Thoracic aorta (tissue), 2 donors: ENCODE measurements at regions not wholly inside any gene's neighbourhood (a gene's known extent, or its start where the extent isn't known, plus 50 kb on each side); places are given as distances from the start of the nearest gene placed in this dataset.

Experiments used
- ATAC-seq: fragments of 150-250 bp; one replicate; pipeline ENCODE4 v1.8.0; 2017; ENCODE audit warnings: low read depth; ENCODE audit not compliant: insufficient number of reproducible peaks, low FRiP score
- DNase-seq: peaks from one replicate; pipeline ENCODE4 v3.0.0-alpha.2; 2020; ENCODE audit warnings: low spot score
- H3K27ac ChIP-seq, 2 donors: fragments of 200-600 bp; sonication (generic); 1 replicate in 1 of 2; 2 replicates in 1 of 2; pipeline ENCODE4 v1.5.1; 2016; ENCODE audit warnings: mild to moderate bottlenecking in 2 of 2, moderate library complexity in 2 of 2
- H3K27me3 ChIP-seq: fragments of 200-600 bp; sonication (generic); replicated peaks from 2 replicates; pipeline ENCODE4 v1.6.0; 2016; ENCODE audit warnings: mild to moderate bottlenecking; ENCODE audit not compliant: insufficient read depth
- H3K36me3 ChIP-seq: fragments of 200-600 bp; sonication (generic); one replicate; pipeline ENCODE4 v1.5.1; 2016
- H3K4me1 ChIP-seq, 2 donors: fragments of 200-600 bp; sonication (generic); 1 replicate in 1 of 2; 2 replicates in 1 of 2; pipeline versions ENCODE4 v1.5.1 to v1.6.0; 2016; ENCODE audit warnings: low read depth in 2 of 2, mild to moderate bottlenecking in 1 of 2; ENCODE audit not compliant: control insufficient read depth in 1 of 2
- H3K4me3 ChIP-seq: fragments of 200-600 bp; sonication (generic); 2 replicates; pipeline ENCODE4 v1.5.1; 2016; ENCODE audit warnings: mild to moderate bottlenecking
- H3K9me3 ChIP-seq: fragments of 200-600 bp; sonication (generic); 2 replicates; pipeline ENCODE4 v1.5.1; 2016
- TF ChIP-seq, protein P1 (sequence below): fragments of 200-600 bp; sonication (generic); IDR thresholded peaks from one replicate; pipeline ENCODE4 v1.5.1; 2019; ENCODE audit warnings: antibody characterized with exemption

- Histone ChIP-seq H3K9me3 (no peaks in the 10 kb centered on the region), H3K4me1 (peaks cover 0 to 4% of the 10 kb centered on the region in 2 donors), H3K27ac (no peak overlapping the region), H3K4me3 (no peak overlapping the region), H3K36me3 (no peaks in the 10 kb centered on the region), H3K27me3 (no peaks in the 10 kb centered on the region)
- DNase-seq: no peak
- no peak for ATAC-seq
- TF ChIP-seq, protein P1, sequence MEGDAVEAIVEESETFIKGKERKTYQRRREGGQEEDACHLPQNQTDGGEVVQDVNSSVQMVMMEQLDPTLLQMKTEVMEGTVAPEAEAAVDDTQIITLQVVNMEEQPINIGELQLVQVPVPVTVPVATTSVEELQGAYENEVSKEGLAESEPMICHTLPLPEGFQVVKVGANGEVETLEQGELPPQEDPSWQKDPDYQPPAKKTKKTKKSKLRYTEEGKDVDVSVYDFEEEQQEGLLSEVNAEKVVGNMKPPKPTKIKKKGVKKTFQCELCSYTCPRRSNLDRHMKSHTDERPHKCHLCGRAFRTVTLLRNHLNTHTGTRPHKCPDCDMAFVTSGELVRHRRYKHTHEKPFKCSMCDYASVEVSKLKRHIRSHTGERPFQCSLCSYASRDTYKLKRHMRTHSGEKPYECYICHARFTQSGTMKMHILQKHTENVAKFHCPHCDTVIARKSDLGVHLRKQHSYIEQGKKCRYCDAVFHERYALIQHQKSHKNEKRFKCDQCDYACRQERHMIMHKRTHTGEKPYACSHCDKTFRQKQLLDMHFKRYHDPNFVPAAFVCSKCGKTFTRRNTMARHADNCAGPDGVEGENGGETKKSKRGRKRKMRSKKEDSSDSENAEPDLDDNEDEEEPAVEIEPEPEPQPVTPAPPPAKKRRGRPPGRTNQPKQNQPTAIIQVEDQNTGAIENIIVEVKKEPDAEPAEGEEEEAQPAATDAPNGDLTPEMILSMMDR: no peak
Measured at GRCh38 chr2:145626301-145626700, 1106.4 kb upstream of the ZEB2 start.

DNA sequence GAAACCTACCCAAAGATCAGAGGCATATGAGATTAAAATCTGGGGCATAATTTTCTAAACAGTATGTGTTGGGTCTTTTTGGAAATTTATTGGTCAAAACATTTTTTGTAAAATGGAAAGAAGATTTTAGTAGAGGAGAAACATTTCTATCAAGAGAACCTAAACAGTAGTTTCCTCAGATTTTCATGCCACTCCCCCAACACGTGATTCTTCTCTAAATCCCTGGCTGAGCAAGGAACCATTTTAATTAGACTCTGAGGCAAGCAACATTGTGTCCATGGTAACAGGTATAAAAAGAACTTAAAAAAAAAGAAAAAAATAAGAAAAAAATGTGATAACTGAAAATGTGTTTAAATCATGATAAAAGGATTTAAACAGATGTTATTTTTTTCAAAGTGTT, 1105.2 kb upstream of the ZEB2 start:
- ATAC-seq (no peak), DNase-seq (no peak)
- TF ChIP-seq, protein P1: no peak
- no peak overlapping the region for H3K4me3 ChIP-seq
- H3K9me3 ChIP-seq: no peaks in the 10 kb centered on the region
- no peak overlapping the region for H3K27ac ChIP-seq
- no peaks in the 10 kb centered on the region for H3K36me3 ChIP-seq
- H3K27me3 ChIP-seq: no peaks in the 10 kb centered on the region
- peaks cover 0 to 4% of the 10 kb centered on the region in 2 donors for H3K4me1 ChIP-seq

GRCh38 chr2:145623136-145623535, 1103.2 kb upstream of the ZEB2 start:
- H3K27me3 ChIP-seq: no peaks in the 10 kb centered on the region
- TF ChIP-seq, protein P1: no peak
- H3K36me3 ChIP-seq: no peaks in the 10 kb centered on the region
- DNase-seq (no peak), ATAC-seq (no peak)
- no peaks in the 10 kb centered on the region for H3K9me3 ChIP-seq
- H3K4me3 ChIP-seq: no peak overlapping the region
- no peak overlapping the region for H3K27ac ChIP-seq
- H3K4me1 ChIP-seq: peaks cover 0 to 4% of the 10 kb centered on the region in 2 donors

DNA sequence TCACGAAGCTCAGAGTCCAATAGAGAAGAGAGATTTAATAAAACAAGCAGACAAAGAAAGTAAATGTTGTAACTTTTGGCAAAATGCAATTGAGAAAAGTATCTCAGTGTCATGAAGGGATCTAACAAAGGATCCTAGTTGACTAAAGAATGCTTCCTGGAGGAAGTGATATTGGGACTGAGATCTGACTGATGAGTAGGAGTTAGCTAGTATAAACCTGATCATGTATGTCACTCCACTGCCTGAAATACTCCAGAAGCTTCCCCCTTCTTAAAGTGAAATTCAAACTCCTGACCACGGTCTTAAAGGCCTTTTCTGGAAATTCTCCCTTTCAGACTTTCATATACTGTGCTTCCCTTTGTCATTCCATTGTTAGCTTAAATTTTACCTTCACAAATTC, 1102.4 kb upstream of the ZEB2 start:
- Histone ChIP-seq H3K9me3 (no peaks in the 10 kb centered on the region), H3K27me3 (no peaks in the 10 kb centered on the region), H3K4me3 (no peak overlapping the region), H3K27ac (no peak overlapping the region), H3K36me3 (no peaks in the 10 kb centered on the region), H3K4me1 (peaks cover 0 to 4% of the 10 kb centered on the region in 2 donors)
- DNase-seq: no peak
- TF ChIP-seq, protein P1: no peak
- no peak for ATAC-seq

DNA sequence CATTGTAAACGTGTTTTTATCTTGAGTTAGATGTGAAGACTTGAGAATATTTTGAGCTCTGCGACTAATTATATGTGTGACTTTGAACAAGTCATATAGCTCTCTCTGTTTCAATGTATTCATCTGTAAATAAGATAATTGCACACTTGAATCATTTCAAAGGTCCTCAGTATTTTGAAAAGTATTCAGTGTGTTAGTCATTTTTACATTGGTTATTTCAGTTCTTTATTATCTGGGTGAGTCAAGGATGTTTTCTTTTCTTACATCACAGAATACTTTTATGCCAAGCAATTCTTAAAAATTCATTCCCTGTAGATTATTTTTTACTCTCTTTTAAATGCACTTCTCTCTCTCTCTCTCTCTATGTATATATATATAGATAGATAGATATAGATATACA, 1098.0 kb upstream of the ZEB2 start:
- no peak for ATAC-seq
- Histone ChIP-seq H3K4me3 (no peak overlapping the region), H3K9me3 (no peaks in the 10 kb centered on the region), H3K4me1 (no peaks in the 10 kb centered on the region), H3K27ac (no peak overlapping the region), H3K27me3 (no peaks in the 10 kb centered on the region), H3K36me3 (no peaks in the 10 kb centered on the region)
- no peak for DNase-seq
- TF ChIP-seq, protein P1: no peak
